ENCODE measurements at regions not wholly inside any gene's neighbourhood (a gene's known extent, or its start where the extent isn't known, plus 50 kb on each side); places are given as distances from the start of the nearest gene placed in this dataset.
"Not testable (repeated sequence)": the region's sequence is repeated elsewhere in the genome, so short reads cannot be mapped to it uniquely, and the experiment has no call there.

GRCh38 chr19:34620134-34620533 lies 56.8 kb downstream of the SCGB2B2 start:
- DNase-seq (ENCODE audit: low spot score in 2 of 2); H3K4me3 ChIP-seq (ENCODE audit: low read depth, poor library complexity, severe bottlenecking): not testable (repeated sequence)
- intact Hi-C loops (cut with DNase I; ENCODE audit: low total_unique reads): loop anchor here (10.0 kb wide), 1 partner anchor 185 kb away; no protein-coding TSS in a partner anchor

DNA sequence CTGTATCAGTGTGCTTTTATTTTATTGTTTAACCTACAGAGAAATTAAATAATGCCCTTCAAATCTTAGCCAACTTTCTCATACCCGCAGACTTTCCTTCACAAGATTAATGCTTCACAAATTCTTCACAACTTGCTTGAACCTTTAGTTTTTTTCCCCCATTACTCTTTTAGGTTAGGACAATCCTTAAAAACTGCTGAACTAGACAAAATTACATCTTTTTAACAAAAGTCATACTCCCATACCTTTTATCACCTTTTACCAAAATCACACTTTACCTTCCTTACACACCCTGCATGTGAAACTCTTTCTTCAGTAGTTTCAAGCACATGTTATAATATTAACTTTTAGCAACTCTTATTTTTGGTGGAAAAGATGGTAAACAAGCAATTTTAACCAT lies 58.5 kb downstream of the SCGB2B2 start:
- intact Hi-C loops (cut with DNase I; ENCODE audit: low total_unique reads): no loop called here
- no peak overlapping the region for H3K4me3 ChIP-seq (ENCODE audit: low read depth, poor library complexity, severe bottlenecking)
- no peak for DNase-seq (ENCODE audit: low spot score in 2 of 2)
- TF ChIP-seq POLR2A (IDR thresholded peaks at IDR 0.05): no peak
- TF ChIP-seq, protein P1, sequence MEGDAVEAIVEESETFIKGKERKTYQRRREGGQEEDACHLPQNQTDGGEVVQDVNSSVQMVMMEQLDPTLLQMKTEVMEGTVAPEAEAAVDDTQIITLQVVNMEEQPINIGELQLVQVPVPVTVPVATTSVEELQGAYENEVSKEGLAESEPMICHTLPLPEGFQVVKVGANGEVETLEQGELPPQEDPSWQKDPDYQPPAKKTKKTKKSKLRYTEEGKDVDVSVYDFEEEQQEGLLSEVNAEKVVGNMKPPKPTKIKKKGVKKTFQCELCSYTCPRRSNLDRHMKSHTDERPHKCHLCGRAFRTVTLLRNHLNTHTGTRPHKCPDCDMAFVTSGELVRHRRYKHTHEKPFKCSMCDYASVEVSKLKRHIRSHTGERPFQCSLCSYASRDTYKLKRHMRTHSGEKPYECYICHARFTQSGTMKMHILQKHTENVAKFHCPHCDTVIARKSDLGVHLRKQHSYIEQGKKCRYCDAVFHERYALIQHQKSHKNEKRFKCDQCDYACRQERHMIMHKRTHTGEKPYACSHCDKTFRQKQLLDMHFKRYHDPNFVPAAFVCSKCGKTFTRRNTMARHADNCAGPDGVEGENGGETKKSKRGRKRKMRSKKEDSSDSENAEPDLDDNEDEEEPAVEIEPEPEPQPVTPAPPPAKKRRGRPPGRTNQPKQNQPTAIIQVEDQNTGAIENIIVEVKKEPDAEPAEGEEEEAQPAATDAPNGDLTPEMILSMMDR (IDR thresholded peaks at IDR 0.05): no peak
- WGBS, 2 donors: 92 to 93% methylated on average over 1 of the region's 1 CpG

DNA sequence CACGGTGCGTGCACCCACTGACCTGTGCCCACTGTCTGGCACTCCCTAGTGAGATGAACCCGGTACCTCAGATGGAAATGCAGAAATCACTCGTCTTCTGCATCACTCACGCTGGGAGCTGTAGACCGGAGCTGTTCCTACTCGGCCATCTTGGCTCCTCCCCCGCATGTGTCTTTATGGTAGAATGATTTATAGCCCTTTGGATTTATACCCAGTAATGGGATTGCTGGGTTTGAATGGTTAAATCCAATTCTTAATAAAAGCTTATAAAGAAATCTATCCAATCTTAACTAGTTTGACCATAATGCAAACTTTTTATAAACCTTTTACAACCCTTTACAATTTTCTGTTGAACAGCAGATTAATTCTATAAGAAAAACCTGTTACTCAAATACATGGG lies 59.0 kb downstream of the SCGB2B2 start:
- DNase-seq (ENCODE audit: low spot score in 2 of 2); H3K4me3 ChIP-seq (ENCODE audit: low read depth, poor library complexity, severe bottlenecking); intact Hi-C loops (cut with DNase I; ENCODE audit: low total_unique reads): not testable (repeated sequence)
- WGBS, 2 donors: 90 to 91% methylated on average over 8 of the region's 8 CpGs

- TF ChIP-seq, protein P1 (IDR thresholded peaks at IDR 0.05): no peak
- no peak for TF ChIP-seq POLR2A (IDR thresholded peaks at IDR 0.05)
- H3K4me3 ChIP-seq (ENCODE audit: low read depth, poor library complexity, severe bottlenecking): no peak overlapping the region
- intact Hi-C loops (cut with DNase I; ENCODE audit: low total_unique reads): no loop called here
- DNase-seq (ENCODE audit: low spot score in 2 of 2): no peak
Observed at GRCh38 chr19:34603003-34603402, 74.0 kb downstream of the SCGB2B2 start.

- WGBS, 2 donors: 87 to 92% methylated on average over 1 of the region's 1 CpG
- DNase-seq (ENCODE audit: low spot score in 2 of 2): no peak
- TF ChIP-seq POLR2A (IDR thresholded peaks at IDR 0.05): no peak
- TF ChIP-seq, protein P1 (IDR thresholded peaks at IDR 0.05): no peak
- H3K4me3 ChIP-seq (ENCODE audit: low read depth, poor library complexity, severe bottlenecking): no peak overlapping the region
- intact Hi-C loops (cut with DNase I; ENCODE audit: low total_unique reads): no loop called here
Observed at GRCh38 chr19:34601071-34601470, 75.9 kb downstream of the SCGB2B2 start.

DNA sequence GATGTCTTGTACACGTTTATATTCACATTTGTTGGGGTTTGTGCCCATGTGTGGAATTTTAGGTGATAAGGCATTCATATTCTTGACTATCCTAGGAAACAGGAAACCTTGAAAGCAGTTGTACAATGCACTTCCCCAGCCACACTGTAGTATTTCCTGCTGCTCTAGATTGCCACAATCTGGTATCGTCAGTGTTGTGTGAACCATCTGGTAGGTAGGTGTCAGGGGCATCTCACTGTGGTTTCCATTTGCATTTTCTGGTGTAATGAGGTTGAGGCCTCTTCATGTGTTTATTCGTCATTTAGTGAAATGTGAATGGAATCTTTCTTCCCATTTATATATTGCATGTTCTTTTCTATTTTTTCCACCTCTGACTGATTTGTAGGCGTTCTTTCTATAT lies 76.6 kb downstream of the SCGB2B2 start:
- WGBS, 2 donors: 71 to 82% methylated on average over 4 of the region's 4 CpGs
- no peak for TF ChIP-seq POLR2A (IDR thresholded peaks at IDR 0.05)
- TF ChIP-seq, protein P1 (IDR thresholded peaks at IDR 0.05): no peak
- no peak for DNase-seq (ENCODE audit: low spot score in 2 of 2)
- no peak overlapping the region for H3K4me3 ChIP-seq (ENCODE audit: low read depth, poor library complexity, severe bottlenecking)
- intact Hi-C loops (cut with DNase I; ENCODE audit: low total_unique reads): no loop called here

DNA sequence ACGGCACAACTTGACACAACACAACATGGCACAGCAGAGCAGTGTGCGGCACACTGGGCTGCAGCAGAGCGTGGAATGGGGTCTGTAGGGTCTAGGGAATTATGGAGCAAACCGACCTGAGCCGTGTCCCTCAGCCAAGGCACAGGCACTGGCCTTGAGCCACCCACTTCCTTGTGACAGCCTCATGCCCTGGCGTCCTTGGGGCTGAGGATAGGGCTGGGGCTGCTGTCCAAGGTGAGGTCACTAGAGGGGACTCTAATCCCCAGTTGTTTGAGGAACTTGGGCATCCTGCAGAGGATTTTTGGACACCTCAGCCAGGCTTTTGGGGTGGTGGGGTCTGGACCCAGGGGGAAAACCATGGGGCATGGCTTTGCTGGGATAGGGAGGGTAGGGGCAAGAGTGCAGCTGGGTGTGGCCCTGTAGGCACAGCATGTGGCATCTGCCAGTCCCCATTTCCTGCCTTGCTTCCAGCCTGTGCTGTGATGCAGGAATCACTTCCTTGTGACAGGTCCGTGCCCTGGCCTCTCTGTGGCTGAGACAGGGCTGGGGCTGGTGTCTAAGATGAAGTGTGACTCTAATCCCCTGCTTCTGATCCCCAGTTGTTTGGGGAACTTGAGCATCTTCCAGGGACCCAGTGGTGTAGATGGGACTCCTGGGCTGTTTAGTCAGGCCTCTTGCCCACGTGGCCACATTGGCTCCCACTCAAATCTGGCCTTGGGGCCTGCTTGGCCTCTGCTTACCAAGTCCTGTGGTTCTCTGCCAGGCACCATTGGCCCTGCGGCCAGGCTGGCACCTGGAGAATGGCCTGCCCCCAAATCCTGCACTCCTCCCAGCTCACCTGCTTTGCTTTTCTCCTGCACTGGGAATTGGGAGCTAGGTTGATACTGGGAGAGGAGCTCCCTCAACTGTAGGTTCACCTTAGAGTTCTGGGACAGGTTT lies 78.5 kb downstream of the SCGB2B2 start:
- no peak for DNase-seq (ENCODE audit: low spot score in 2 of 2)
- WGBS, 2 donors: 79 to 90% methylated on average over 8 to 9 of the region's 9 CpGs
- intact Hi-C loops (cut with DNase I; ENCODE audit: low total_unique reads): no loop called here

More for the DNA sequence above, 78.5 kb downstream of the SCGB2B2 start:
- no peak overlapping the region for H3K4me3 ChIP-seq (ENCODE audit: low read depth, poor library complexity, severe bottlenecking)
- TF ChIP-seq POLR2A (IDR thresholded peaks at IDR 0.05): no peak
- TF ChIP-seq, protein P1 (IDR thresholded peaks at IDR 0.05): no peak

All from lower leg skin (tissue), 4 donors.